Naive thymus-derived CD4-positive, alpha-beta T cell (primary cell): ENCODE measurements at regions not wholly inside any gene's neighbourhood (a gene's known extent, or its start where the extent isn't known, plus 50 kb on each side); places are given as distances from the start of the nearest gene placed in this dataset.

ENCODE experiments used
- ATAC-seq: fragments of 150-1000 bp; cut with Tn5 transposase; 2 replicates; pipeline ENCODE4 v1.10.0; 2021; ENCODE audit warnings: mild to moderate bottlenecking, moderate library complexity
- CTCF ChIA-PET: fragments of 350-600 bp; sonication (Branson Sonifier 250); formaldehyde crosslinking; loops from one replicate; lab custom pipeline; 2021; ENCODE audit warnings: antibody characterized with exemption; lab: Charles Lee
- POLR2A ChIA-PET: fragments of 350-600 bp; sonication (Branson Sonifier 250); formaldehyde crosslinking; loops from one replicate; lab custom pipeline; 2021; ENCODE audit warnings: antibody characterized with exemption, inconsistent platforms; lab: Charles Lee
- DNase-seq, 9 donors: peaks; one replicate each; pipeline versions ENCODE4 v3.0.0 to v3.0.0-alpha.2; 2020 to 2022; ENCODE audit warnings: mixed read lengths in 1 of 9
- H3K27ac ChIP-seq: one replicate; pipeline ENCODE4 v1.7.0; 2013; ENCODE audit warnings: mild to moderate bottlenecking, low read depth, low read length, moderate library complexity
- H3K27me3 ChIP-seq, 2 donors: one replicate each; pipeline ENCODE4 v1.7.0; 2013; ENCODE audit warnings: low read length in 2 of 2, mild to moderate bottlenecking in 2 of 2, moderate library complexity in 2 of 2; ENCODE audit not compliant: control insufficient read depth in 2 of 2, insufficient read depth in 2 of 2
- H3K36me3 ChIP-seq, 3 experiments: 1 replicate in 2 of 3; 2 replicates in 1 of 3; pipeline ENCODE4 v1.7.0; 2013; ENCODE audit warnings: low read length in 3 of 3, mild to moderate bottlenecking in 3 of 3, moderate library complexity in 1 of 3; ENCODE audit not compliant: insufficient read depth in 3 of 3, control insufficient read depth in 2 of 3
- H3K4me1 ChIP-seq, 2 donors: one replicate each; pipeline ENCODE4 v1.7.0; 2013; ENCODE audit warnings: low read length in 2 of 2, mild to moderate bottlenecking in 2 of 2, moderate library complexity in 1 of 2; ENCODE audit not compliant: control insufficient read depth in 2 of 2, insufficient read depth in 2 of 2
- H3K4me3 ChIP-seq: 2 replicates; pipeline ENCODE4 v1.7.0; 2013; ENCODE audit warnings: mild to moderate bottlenecking, low read length
- H3K9me3 ChIP-seq, 3 experiments: 1 replicate in 2 of 3; 2 replicates in 1 of 3; pipeline ENCODE4 v1.7.0; 2013; ENCODE audit warnings: low read length in 3 of 3; ENCODE audit not compliant: control insufficient read depth in 2 of 3
- H3K27ac Mint-ChIP-seq, 9 donors: one replicate each; pipeline ENCODE4 v1.8.0; 2020 to 2022; ENCODE audit warnings: mixed read lengths in 9 of 9, mild to moderate bottlenecking in 8 of 9, moderate library complexity in 5 of 9, inconsistent platforms in 2 of 9
- H3K27me3 Mint-ChIP-seq, 5 donors: one replicate each; pipeline ENCODE4 v1.8.0; 2021 to 2022; ENCODE audit warnings: mixed read lengths in 5 of 5, mild to moderate bottlenecking in 1 of 5
- H3K36me3 Mint-ChIP-seq, 5 donors: one replicate each; pipeline ENCODE4 v1.8.0; 2020 to 2022; ENCODE audit warnings: mixed read lengths in 5 of 5, mild to moderate bottlenecking in 3 of 5, inconsistent platforms in 1 of 5
- H3K4me1 Mint-ChIP-seq, 7 donors: one replicate each; pipeline ENCODE4 v1.8.0; 2020 to 2022; ENCODE audit warnings: mixed read lengths in 7 of 7, mild to moderate bottlenecking in 3 of 7, inconsistent platforms in 1 of 7
- H3K4me3 Mint-ChIP-seq, 10 donors: one replicate each; pipeline ENCODE4 v1.8.0; 2020 to 2022; ENCODE audit warnings: mild to moderate bottlenecking in 10 of 10, mixed read lengths in 10 of 10, moderate library complexity in 6 of 10, inconsistent platforms in 2 of 10
- H3K9me3 Mint-ChIP-seq, 11 donors: one replicate each; pipeline ENCODE4 v1.8.0; 2020 to 2022; ENCODE audit warnings: mixed read lengths in 11 of 11, mild to moderate bottlenecking in 4 of 11, inconsistent platforms in 1 of 11, moderate library complexity in 1 of 11
- intact Hi-C, 2 donors: fragments of 100-400 bp; cut with micrococcal nuclease; formaldehyde crosslinking; loops; one replicate each; pipeline ENCODE4 v1.15.1; 2023

DNA sequence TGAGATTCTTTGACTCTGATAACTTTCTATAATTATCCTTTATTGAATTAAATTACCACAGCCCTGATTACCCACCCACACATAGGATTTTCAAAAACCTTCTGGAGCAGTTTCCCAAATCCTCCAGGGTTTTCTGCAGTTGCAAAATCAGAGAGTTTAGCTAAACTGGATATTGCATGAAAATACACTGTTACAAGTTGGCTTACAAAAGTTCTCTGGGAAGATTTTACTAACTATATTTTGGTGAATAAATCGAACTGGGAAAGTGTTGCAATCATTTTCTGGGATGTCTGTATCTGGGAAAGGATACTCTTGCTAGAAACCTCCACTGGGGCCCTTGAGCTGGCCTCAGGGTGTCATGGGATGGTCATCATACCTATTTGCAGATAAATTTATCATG is 97.6 kb upstream of the STMND1 start:
- Histone ChIP-seq H3K4me1 (no peaks in the 10 kb centered on the region), H3K9me3 (no peaks in the 10 kb centered on the region), H3K27me3 (no peaks in the 10 kb centered on the region), H3K36me3 (no peaks in the 10 kb centered on the region), H3K27ac (no peak overlapping the region), H3K4me3 (no peak overlapping the region)
- no peak for DNase-seq
- POLR2A ChIA-PET: no interaction called here
- CTCF ChIA-PET: no interaction called here
- intact Hi-C loops: no loop called here
- ATAC-seq: no peak
- H3K9me3 Mint-ChIP-seq: peaks cover 4 to 17% (median 7%) of the 10 kb centered on the region in 11 donors
- H3K36me3 Mint-ChIP-seq: peaks cover 0 to 5% (median 0%) of the 10 kb centered on the region in 5 donors
- H3K4me3 Mint-ChIP-seq: no peak overlapping the region
- H3K27me3 Mint-ChIP-seq: peaks cover 27 to 51% (median 42%) of the 10 kb centered on the region in 5 donors
- no peak overlapping the region for H3K27ac Mint-ChIP-seq
- no peaks in the 10 kb centered on the region for H3K4me1 Mint-ChIP-seq

DNA sequence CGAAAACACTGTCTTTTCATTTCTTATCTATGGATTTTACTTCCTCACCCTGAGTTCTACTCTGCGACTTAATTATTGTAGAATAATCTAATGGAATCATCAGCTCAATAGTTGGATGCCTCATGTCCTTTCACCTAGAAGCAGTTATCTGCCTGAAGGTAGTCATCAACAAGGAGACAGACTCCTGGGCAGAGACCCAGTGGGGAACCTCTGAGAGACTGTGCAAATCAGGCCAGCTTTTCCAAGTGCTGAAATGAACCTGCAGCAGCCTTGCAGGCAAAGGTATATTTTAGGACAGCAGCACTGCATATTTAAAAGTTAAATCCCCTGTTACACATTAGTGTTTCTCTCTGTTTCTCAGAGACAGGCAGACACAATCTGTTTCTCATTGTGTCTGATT is 99.7 kb upstream of the STMND1 start:
- Histone ChIP-seq H3K9me3 (no peaks in the 10 kb centered on the region), H3K4me3 (no peak overlapping the region), H3K4me1 (no peaks in the 10 kb centered on the region), H3K36me3 (no peaks in the 10 kb centered on the region), H3K27me3 (no peaks in the 10 kb centered on the region), H3K27ac (no peak overlapping the region)
- H3K27ac Mint-ChIP-seq: no peak overlapping the region
- CTCF ChIA-PET: no interaction called here
- ATAC-seq (no peak), DNase-seq (no peak)
- POLR2A ChIA-PET: no interaction called here
- intact Hi-C loops: no loop called here
- no peaks in the 10 kb centered on the region for H3K4me1 Mint-ChIP-seq
- no peak overlapping the region for H3K4me3 Mint-ChIP-seq
- peaks cover 34 to 58% (median 50%) of the 10 kb centered on the region in 5 donors for H3K27me3 Mint-ChIP-seq
- H3K9me3 Mint-ChIP-seq: peaks cover 0 to 5% (median 4%) of the 10 kb centered on the region in 11 donors
- peaks cover 0 to 5% (median 0%) of the 10 kb centered on the region in 5 donors for H3K36me3 Mint-ChIP-seq

DNA sequence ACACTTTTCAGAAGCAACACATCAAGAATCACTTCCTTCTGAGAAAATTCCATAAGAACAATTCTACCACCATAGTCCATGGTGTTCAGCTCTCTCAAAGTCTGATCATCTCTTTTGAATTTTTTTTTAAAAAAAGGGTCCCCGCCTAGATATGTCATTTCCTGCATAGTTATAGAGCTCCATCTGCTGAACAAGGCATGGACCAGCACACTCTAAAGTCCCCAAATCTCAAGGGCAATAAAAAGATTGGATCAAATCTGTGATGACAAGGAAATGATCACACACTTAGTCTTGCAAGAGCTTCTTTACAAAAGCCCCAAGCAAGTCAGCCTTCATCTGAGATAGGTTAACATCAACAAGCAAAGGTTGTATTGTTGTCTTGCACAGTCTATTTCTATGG is 100.7 kb upstream of the STMND1 start:
- no peak for DNase-seq
- H3K27ac ChIP-seq: no peak overlapping the region
- H3K4me1 ChIP-seq: no peaks in the 10 kb centered on the region
- Mint-ChIP-seq H3K36me3 (peaks cover 0 to 5% (median 0%) of the 10 kb centered on the region in 5 donors), H3K27me3 (peaks cover 34 to 64% (median 49%) of the 10 kb centered on the region in 5 donors), H3K9me3 (peaks cover 0 to 5% (median 4%) of the 10 kb centered on the region in 11 donors), H3K27ac (no peak overlapping the region), H3K4me1 (no peaks in the 10 kb centered on the region), H3K4me3 (no peak overlapping the region)
- H3K27me3 ChIP-seq: no peaks in the 10 kb centered on the region
- H3K9me3 ChIP-seq: no peaks in the 10 kb centered on the region
- CTCF ChIA-PET: no interaction called here
- POLR2A ChIA-PET: no interaction called here
- intact Hi-C loops: no loop called here
- H3K36me3 ChIP-seq: no peaks in the 10 kb centered on the region
- no peak overlapping the region for H3K4me3 ChIP-seq
- ATAC-seq: no peak

DNA sequence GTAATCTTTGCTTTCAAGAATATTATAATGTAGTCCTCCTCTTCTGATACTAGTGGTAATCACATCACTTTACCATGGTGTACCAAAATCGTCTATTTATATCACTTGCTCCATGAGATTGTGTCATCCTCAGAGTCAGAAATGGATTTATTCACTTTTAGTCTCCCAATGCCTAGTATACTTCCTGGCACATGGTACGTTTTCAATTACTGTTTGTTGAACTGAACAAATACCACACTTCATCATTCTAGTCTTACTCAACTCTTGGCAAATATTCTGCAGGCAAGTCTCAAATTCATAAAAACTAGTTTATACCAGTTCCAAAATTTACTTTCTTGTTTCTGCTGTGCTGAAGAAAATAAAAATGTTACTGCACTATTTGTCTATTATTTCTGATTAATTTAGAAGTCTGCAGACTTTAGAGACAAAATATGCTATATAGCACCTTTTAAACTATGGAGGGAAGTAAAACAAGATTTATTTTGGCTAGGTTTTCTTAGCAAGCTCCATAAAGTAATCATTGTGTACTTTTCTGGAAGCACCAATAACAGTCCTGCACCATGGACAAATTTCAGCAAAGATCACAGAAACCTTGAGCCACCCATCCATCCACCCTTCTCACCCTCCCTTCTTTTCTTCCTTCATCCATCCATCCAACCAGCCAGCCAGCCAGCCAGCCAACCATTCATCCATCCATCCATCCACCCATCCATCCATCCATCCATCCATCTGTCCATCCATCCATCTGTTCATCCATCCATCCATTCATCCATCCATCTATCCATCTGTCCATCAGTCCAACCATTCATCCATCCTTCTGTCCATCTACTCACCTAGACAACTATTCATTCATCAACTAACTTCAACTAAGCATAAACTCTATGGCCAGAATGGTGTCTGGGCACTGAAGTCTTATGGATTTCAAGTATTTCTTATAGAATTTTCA is 102.1 kb upstream of the STMND1 start:
- ChIA-PET POLR2A (no interaction called here), CTCF (no interaction called here)
- H3K36me3 Mint-ChIP-seq: peaks cover 0 to 5% (median 0%) of the 10 kb centered on the region in 5 donors
- no peak for ATAC-seq
- Histone ChIP-seq H3K4me1 (no peaks in the 10 kb centered on the region), H3K27ac (no peak overlapping the region), H3K36me3 (no peaks in the 10 kb centered on the region), H3K9me3 (no peaks in the 10 kb centered on the region), H3K4me3 (no peak overlapping the region), H3K27me3 (no peaks in the 10 kb centered on the region)
- no peak for DNase-seq
- peaks cover 0 to 5% (median 4%) of the 10 kb centered on the region in 11 donors for H3K9me3 Mint-ChIP-seq
- intact Hi-C loops: no loop called here
- H3K27ac Mint-ChIP-seq: no peak overlapping the region
- no peak overlapping the region for H3K4me3 Mint-ChIP-seq
- no peaks in the 10 kb centered on the region for H3K4me1 Mint-ChIP-seq
- H3K27me3 Mint-ChIP-seq: peaks cover 29 to 68% (median 49%) of the 10 kb centered on the region in 5 donors

DNA sequence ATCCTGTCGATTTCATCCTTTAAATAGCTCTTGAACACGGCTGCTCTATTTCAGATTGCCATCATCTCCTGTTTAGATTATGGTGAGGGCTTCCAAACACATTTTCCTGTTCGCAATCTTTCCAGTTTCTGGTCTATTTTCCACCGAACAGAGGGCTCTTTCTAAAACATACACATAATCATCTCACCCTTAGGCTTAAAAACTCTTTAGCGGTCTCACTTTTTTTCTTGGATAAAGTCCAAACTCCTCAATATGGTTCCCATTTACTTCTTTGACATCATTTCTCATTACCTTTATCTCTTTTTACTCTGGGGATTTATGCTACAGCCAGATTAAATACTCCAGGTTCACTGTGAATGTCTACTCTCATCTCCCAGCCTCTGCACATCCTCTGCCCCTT is 103.4 kb upstream of the STMND1 start:
- H3K36me3 Mint-ChIP-seq: peaks cover 0 to 5% (median 0%) of the 10 kb centered on the region in 5 donors
- no peaks in the 10 kb centered on the region for H3K27me3 ChIP-seq
- no peak overlapping the region for H3K4me3 ChIP-seq
- intact Hi-C loops: no loop called here
- no peaks in the 10 kb centered on the region for H3K9me3 ChIP-seq
- H3K9me3 Mint-ChIP-seq: peaks cover 0 to 5% (median 4%) of the 10 kb centered on the region in 11 donors
- H3K27me3 Mint-ChIP-seq: peaks cover 28 to 67% (median 42%) of the 10 kb centered on the region in 5 donors
- H3K27ac Mint-ChIP-seq: no peak overlapping the region
- no peaks in the 10 kb centered on the region for H3K4me1 Mint-ChIP-seq
- CTCF ChIA-PET: no interaction called here
- no peak for ATAC-seq
- POLR2A ChIA-PET: no interaction called here
- no peaks in the 10 kb centered on the region for H3K36me3 ChIP-seq
- no peak overlapping the region for H3K4me3 Mint-ChIP-seq
- DNase-seq: no peak
- H3K4me1 ChIP-seq: no peaks in the 10 kb centered on the region
- H3K27ac ChIP-seq: no peak overlapping the region

DNA sequence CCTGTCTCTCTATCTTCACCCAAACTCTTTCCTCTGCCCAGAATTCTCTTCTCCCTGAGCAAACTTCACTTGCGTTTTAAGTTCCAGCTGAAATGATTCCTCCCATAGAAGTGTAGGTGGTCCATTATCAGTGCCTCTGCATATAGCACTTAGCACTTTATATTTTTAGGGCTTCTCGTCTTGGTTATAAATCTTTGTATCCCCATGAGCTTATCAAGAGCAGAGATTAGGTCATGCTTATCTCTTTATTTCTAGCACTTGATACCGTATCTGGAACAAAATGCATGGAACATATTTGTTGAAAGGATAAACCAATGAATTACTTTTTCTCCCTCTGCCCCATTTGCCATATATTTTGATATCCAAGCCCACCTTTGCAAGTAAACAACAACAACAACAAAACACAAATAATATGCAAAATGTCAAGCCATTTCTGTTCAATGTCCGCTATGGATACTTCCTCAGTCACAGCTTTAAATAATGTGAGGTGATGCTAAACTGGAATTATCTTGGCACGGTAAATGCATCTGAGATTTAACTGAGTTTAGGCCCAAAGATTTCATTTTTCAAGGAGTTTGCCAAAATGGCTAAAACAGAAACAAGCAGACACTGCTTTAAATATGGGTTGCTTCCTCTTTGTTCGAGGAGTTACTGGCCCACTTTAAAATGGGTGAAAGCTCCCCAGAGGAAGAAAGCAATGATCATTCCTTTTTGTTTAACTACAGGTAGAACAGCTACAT is 106.2 kb upstream of the STMND1 start:
- Mint-ChIP-seq H3K9me3 (peaks cover 0 to 11% (median 4%) of the 10 kb centered on the region in 11 donors), H3K4me3 (no peak overlapping the region), H3K36me3 (peaks cover 0 to 5% (median 0%) of the 10 kb centered on the region in 5 donors), H3K27ac (no peak overlapping the region), H3K4me1 (no peaks in the 10 kb centered on the region), H3K27me3 (peaks cover 25 to 55% (median 36%) of the 10 kb centered on the region in 5 donors)
- H3K36me3 ChIP-seq: no peaks in the 10 kb centered on the region
- no peaks in the 10 kb centered on the region for H3K9me3 ChIP-seq
- no peaks in the 10 kb centered on the region for H3K4me1 ChIP-seq
- ATAC-seq (no peak), DNase-seq (no peak)
- CTCF ChIA-PET: interaction anchor here (0.7 kb wide), 1 partner anchor 71 kb away, joined by 3 read pairs; no protein-coding TSS in a partner anchor
- H3K4me3 ChIP-seq: no peak overlapping the region
- no peak overlapping the region for H3K27ac ChIP-seq
- intact Hi-C loops: no loop called here
- POLR2A ChIA-PET: no interaction called here
- no peaks in the 10 kb centered on the region for H3K27me3 ChIP-seq
